H9 (cell line): ENCODE measurements at regions not wholly inside any gene's neighbourhood (a gene's known extent, or its start where the extent isn't known, plus 50 kb on each side); places are given as distances from the start of the nearest gene placed in this dataset.
"Not testable (repeated sequence)": the region's sequence is repeated elsewhere in the genome, so short reads cannot be mapped to it uniquely, and the experiment has no call there.

ENCODE experiments used
- DNase-seq: peaks from one replicate; pipeline ENCODE4 v3.0.0-alpha.2; 2017
- H2AFZ ChIP-seq: one replicate; pipeline ENCODE4 v1.6.1; 2013; ENCODE audit warnings: mild to moderate bottlenecking, low read length, control low read depth, moderate library complexity
- H2AK5ac ChIP-seq: 2 replicates; pipeline ENCODE4 v1.6.1; 2013; ENCODE audit warnings: low read length, control low read depth, mixed read lengths; ENCODE audit not compliant: insufficient read length
- H2BK120ac ChIP-seq: one replicate; pipeline ENCODE4 v1.6.1; 2013; ENCODE audit warnings: low read depth, mild to moderate bottlenecking, low read length, control low read depth, inconsistent platforms; ENCODE audit not compliant: poor library complexity, severe bottlenecking
- H2BK12ac ChIP-seq: 2 replicates; pipeline ENCODE4 v1.6.1; 2013; ENCODE audit warnings: low read length, control low read depth, mixed read lengths, low read depth; ENCODE audit not compliant: insufficient read length
- H2BK15ac ChIP-seq: 2 replicates; pipeline ENCODE4 v1.6.1; 2013; ENCODE audit warnings: low read depth, low read length, control low read depth
- H2BK20ac ChIP-seq: one replicate; pipeline ENCODE4 v1.6.1; 2013; ENCODE audit warnings: low read depth, mild to moderate bottlenecking, low read length, control low read depth, inconsistent platforms; ENCODE audit not compliant: poor library complexity, severe bottlenecking
- H2BK5ac ChIP-seq: 2 replicates; pipeline ENCODE4 v1.6.1; 2013; ENCODE audit warnings: low read length, control low read depth, mixed read lengths; ENCODE audit not compliant: insufficient read length
- H3K14ac ChIP-seq: 2 replicates; pipeline ENCODE4 v1.6.1; 2013; ENCODE audit warnings: low read length, control low read depth; ENCODE audit not compliant: insufficient read depth
- H3K18ac ChIP-seq: 2 replicates; pipeline ENCODE4 v1.6.1; 2013; ENCODE audit warnings: low read depth, mild to moderate bottlenecking, mixed read lengths, low read length, control low read depth; ENCODE audit not compliant: insufficient read length
- H3K23ac ChIP-seq: 2 replicates; pipeline ENCODE4 v1.6.1; 2013; ENCODE audit warnings: low read length, control low read depth, mixed read lengths, low read depth; ENCODE audit not compliant: insufficient read length
- H3K23me2 ChIP-seq: 2 replicates; pipeline ENCODE4 v1.6.1; 2013; ENCODE audit warnings: low read depth, mild to moderate bottlenecking, mixed read lengths, low read length, control low read depth; ENCODE audit not compliant: insufficient read length, poor library complexity, severe bottlenecking
- H3K27ac ChIP-seq: 2 replicates; pipeline ENCODE4 v1.5.1; 2013; ENCODE audit warnings: low read length, control low read depth, mixed read lengths, low read depth; ENCODE audit not compliant: insufficient read length
- H3K27me3 ChIP-seq: 2 replicates; pipeline ENCODE4 v1.6.1; 2013; ENCODE audit warnings: low read length, control low read depth, inconsistent platforms; ENCODE audit not compliant: insufficient read depth
- H3K4ac ChIP-seq: 2 replicates; pipeline ENCODE4 v1.6.1; 2013; ENCODE audit warnings: low read depth, mild to moderate bottlenecking, control low read depth, inconsistent platforms, low read length, moderate library complexity
- H3K4me1 ChIP-seq: 2 replicates; pipeline ENCODE4 v1.6.1; 2013; ENCODE audit warnings: low read length, control low read depth, inconsistent platforms; ENCODE audit not compliant: insufficient read depth
- H3K4me2 ChIP-seq: 2 replicates; pipeline ENCODE4 v1.6.1; 2013; ENCODE audit warnings: low read length, control low read depth, mixed read lengths; ENCODE audit not compliant: insufficient read length, insufficient read depth
- H3K56ac ChIP-seq: 2 replicates; pipeline ENCODE4 v1.6.1; 2013; ENCODE audit warnings: low read depth, mild to moderate bottlenecking, mixed read lengths, low read length, control low read depth; ENCODE audit not compliant: insufficient read length
- H3K79me1 ChIP-seq: 2 replicates; pipeline ENCODE4 v1.6.1; 2013; ENCODE audit warnings: low read depth, mild to moderate bottlenecking, moderate library complexity, low read length, control low read depth, inconsistent platforms; ENCODE audit not compliant: insufficient read depth, poor library complexity, severe bottlenecking
- H3K79me2 ChIP-seq: 2 replicates; pipeline ENCODE4 v1.6.1; 2013; ENCODE audit warnings: low read length, control low read depth, inconsistent platforms; ENCODE audit not compliant: insufficient read depth
- H3K9ac ChIP-seq: 2 replicates; pipeline ENCODE4 v1.6.1; 2013; ENCODE audit warnings: low read length, control low read depth, mixed read lengths; ENCODE audit not compliant: insufficient read length; ENCODE audit errors: extremely low read depth
- H3K9me3 ChIP-seq: one replicate; pipeline ENCODE4 v1.6.1; 2013; ENCODE audit warnings: low read depth, low read length, inconsistent platforms; ENCODE audit not compliant: control insufficient read depth
- H3T11ph ChIP-seq: one replicate; pipeline ENCODE4 v1.6.1; 2013; ENCODE audit warnings: mild to moderate bottlenecking, low read length, control low read depth, inconsistent platforms
- H4K20me1 ChIP-seq: one replicate; pipeline ENCODE4 v1.6.1; 2013; ENCODE audit not compliant: control insufficient read depth, insufficient read length, insufficient read depth
- H4K5ac ChIP-seq: 2 replicates; pipeline ENCODE4 v1.6.1; 2013; ENCODE audit warnings: low read depth, mild to moderate bottlenecking, mixed read lengths, low read length, control low read depth; ENCODE audit not compliant: insufficient read length
- H4K8ac ChIP-seq: replicated peaks from 2 replicates; pipeline ENCODE4 v1.6.1; 2013; ENCODE audit warnings: low read length, control low read depth, mixed read lengths, low read depth; ENCODE audit not compliant: insufficient read length
- H4K91ac ChIP-seq: 2 replicates; pipeline ENCODE4 v1.6.1; 2013; ENCODE audit warnings: low read depth, mild to moderate bottlenecking, moderate library complexity, mixed read lengths, low read length, control low read depth; ENCODE audit not compliant: insufficient read length
- H3K27ac Mint-ChIP-seq, 3 experiments: 2 replicates in 2 of 3; 3 replicates in 1 of 3; pipeline ENCODE4 v1.8.0; 2020 to 2021; ENCODE audit warnings: mixed read lengths in 3 of 3, mild to moderate bottlenecking in 1 of 3, moderate library complexity in 1 of 3
- H3K27me3 Mint-ChIP-seq: 2 replicates; pipeline ENCODE4 v1.8.0; 2021; ENCODE audit warnings: low read depth, mild to moderate bottlenecking, moderate library complexity, mixed read lengths
- H3K36me3 Mint-ChIP-seq, 3 experiments: 2 replicates in 2 of 3; 3 replicates in 1 of 3; pipeline ENCODE4 v1.8.0; 2020 to 2021; ENCODE audit warnings: low read depth in 3 of 3, mixed read lengths in 3 of 3; ENCODE audit not compliant: insufficient read depth in 1 of 3
- H3K4me1 Mint-ChIP-seq, 2 experiments: 2 replicates each; pipeline ENCODE4 v1.8.0; 2020; ENCODE audit warnings: mixed read lengths in 2 of 2
- H3K4me3 Mint-ChIP-seq, 2 experiments: 2 replicates in 1 of 2; 3 replicates in 1 of 2; pipeline ENCODE4 v1.8.0; 2020 to 2021; ENCODE audit warnings: mild to moderate bottlenecking in 2 of 2, mixed read lengths in 2 of 2, moderate library complexity in 1 of 2
- H3K9me3 Mint-ChIP-seq, 2 experiments: 2 replicates in 1 of 2; 3 replicates in 1 of 2; pipeline ENCODE4 v1.8.0; 2020; ENCODE audit warnings: mild to moderate bottlenecking in 2 of 2, mixed read lengths in 2 of 2, moderate library complexity in 1 of 2
- WGBS: extraction: QIAGEN DNeasy Blood & Tissue Kit; methylation state at CpG from one replicate; pipeline ENCODE4 v1.1.7; 2013; ENCODE audit warnings: missing lambda C conversion rate, low lambda C conversion rate, mixed read lengths; ENCODE audit not compliant: insufficient read length; ENCODE audit errors: extremely low coverage; 5-methylcytosine and 5-hydroxymethylcytosine counted together

GRCh38 chr16:33932191-33932590, 472.8 kb downstream of the TP53TG3F start:
- WGBS = no CpG with 5 or more reads among the region's 11 CpGs
- H4K5ac ChIP-seq, H3K56ac ChIP-seq, H3K4ac ChIP-seq, H3K27ac Mint-ChIP-seq, H2BK12ac ChIP-seq, H3K27me3 Mint-ChIP-seq, H2BK120ac ChIP-seq, H3K23ac ChIP-seq, H3K4me1 ChIP-seq, H3K36me3 Mint-ChIP-seq, DNase-seq, H3K9me3 ChIP-seq, H2BK5ac ChIP-seq, H2AFZ ChIP-seq, H3K27ac ChIP-seq, H3K23me2 ChIP-seq, H2BK20ac ChIP-seq, H3K79me2 ChIP-seq, H3K14ac ChIP-seq, H3K79me1 ChIP-seq, H3K9me3 Mint-ChIP-seq, H4K91ac ChIP-seq, H3T11ph ChIP-seq, H3K4me3 Mint-ChIP-seq, H4K8ac ChIP-seq, H3K18ac ChIP-seq, H3K4me2 ChIP-seq, H3K4me1 Mint-ChIP-seq, H3K27me3 ChIP-seq, H2AK5ac ChIP-seq, H2BK15ac ChIP-seq, H4K20me1 ChIP-seq, H3K9ac ChIP-seq: not testable (repeated sequence)

DNA sequence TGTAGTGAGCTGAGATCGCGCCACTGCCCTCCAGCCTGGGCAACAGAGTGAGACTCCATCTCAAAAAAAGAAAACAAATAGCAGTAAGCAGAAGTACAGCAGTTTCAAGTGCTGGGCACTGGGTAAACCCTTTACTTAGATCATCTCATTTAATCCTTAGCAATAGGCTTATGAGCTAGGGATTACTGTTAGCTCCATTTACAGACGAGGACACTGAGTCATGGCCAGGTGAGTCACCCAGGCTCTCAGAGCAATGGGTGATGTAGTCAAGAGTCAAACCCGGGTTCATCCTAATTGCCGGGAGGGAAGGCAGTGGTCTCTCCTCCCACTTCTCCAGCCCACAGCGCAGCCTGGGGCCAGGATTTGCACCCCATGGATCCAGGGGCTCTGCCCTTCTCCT, 473.6 kb downstream of the TP53TG3F start:
- not testable (repeated sequence) for H3K27me3 Mint-ChIP-seq, H2BK12ac ChIP-seq, H3K4me2 ChIP-seq, DNase-seq, H3K9ac ChIP-seq, H3K4me3 Mint-ChIP-seq, H3K36me3 Mint-ChIP-seq, H4K20me1 ChIP-seq, H3K27ac Mint-ChIP-seq, H3K79me1 ChIP-seq, H3K56ac ChIP-seq, H4K5ac ChIP-seq, H3K4ac ChIP-seq, H3T11ph ChIP-seq, H2AK5ac ChIP-seq, H3K27ac ChIP-seq, H3K4me1 ChIP-seq, H3K27me3 ChIP-seq, H2BK120ac ChIP-seq, H4K91ac ChIP-seq, H3K79me2 ChIP-seq, H2BK5ac ChIP-seq, H2BK20ac ChIP-seq, H3K23ac ChIP-seq, H3K9me3 Mint-ChIP-seq, H3K14ac ChIP-seq, H2AFZ ChIP-seq, H3K9me3 ChIP-seq, H2BK15ac ChIP-seq, H3K18ac ChIP-seq, H4K8ac ChIP-seq, H3K23me2 ChIP-seq, H3K4me1 Mint-ChIP-seq
- WGBS = no CpG with 5 or more reads among the region's 6 CpGs
